OCI-LY7 (cell line): ENCODE measurements at regions not wholly inside any gene's neighbourhood (a gene's known extent, or its start where the extent isn't known, plus 50 kb on each side); places are given as distances from the start of the nearest gene placed in this dataset.

ENCODE experiments used
- CTCF ChIP-seq: fragments of 200-600 bp; sonication (generic); conservative IDR thresholded peaks from 2 replicates; pipeline ENCODE4 v1.5.1; 2014; ENCODE audit warnings: mild to moderate bottlenecking, antibody characterized with exemption, low read length, moderate library complexity, mixed read lengths
- EZH2phosphoT487 ChIP-seq: fragments of 200-600 bp; sonication (generic); IDR thresholded peaks from 2 replicates; pipeline ENCODE4 v1.6.1; 2018; ENCODE audit warnings: low read depth, borderline replicate concordance, mild to moderate bottlenecking, mixed run types, antibody characterized with exemption, low read length, moderate library complexity, mixed read lengths

GRCh38 chr12:47348206-47348605 is 268.4 kb upstream of the AMIGO2 start:
- TF ChIP-seq CTCF (no peak), EZH2phosphoT487 (no peak)
